Retinal pigment epithelial cell (primary cell): ENCODE measurements at regions not wholly inside any gene's neighbourhood (a gene's known extent, or its start where the extent isn't known, plus 50 kb on each side); places are given as distances from the start of the nearest gene placed in this dataset.
A peak's percentile ranks its signal among the peaks of the same experiment; 100 is the strongest.

Source experiments
- DNase-seq: peaks from one replicate; pipeline ENCODE4 v3.0.0-alpha.2; 2010; ENCODE audit warnings: low read depth
- H3K4me3 ChIP-seq: 2 replicates; pipeline ENCODE4 v1.5.1; 2011; ENCODE audit warnings: mild to moderate bottlenecking, low read length, control low read depth, moderate library complexity
- TF ChIP-seq, protein P1 (sequence below): conservative IDR thresholded peaks from 2 replicates; pipeline ENCODE4 v1.5.1; 2011; ENCODE audit warnings: low read depth, low read length, control low read depth, inconsistent platforms

DNA sequence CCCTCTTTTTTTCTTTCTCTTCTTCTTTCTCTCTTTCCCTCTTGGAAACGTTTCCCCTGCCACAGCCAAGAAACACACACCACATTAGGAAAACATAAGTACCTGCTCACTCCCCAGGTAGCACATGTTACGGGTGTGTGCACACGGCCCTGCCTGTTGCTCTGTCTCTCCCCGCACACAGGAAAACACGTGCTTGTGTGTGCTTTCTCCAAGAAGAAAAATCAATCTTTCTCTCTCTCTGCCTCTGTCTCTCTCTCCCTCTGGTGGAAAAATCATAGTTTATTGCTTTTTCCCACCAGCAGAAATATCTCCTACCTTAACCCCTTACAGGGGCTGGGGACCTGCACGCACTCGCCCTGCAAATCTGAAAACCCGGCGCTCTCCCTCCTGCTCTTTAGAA is 102.3 kb downstream of the EDN3 start:
- no peak for DNase-seq
- no peak overlapping the region for H3K4me3 ChIP-seq
- TF ChIP-seq, protein P1, sequence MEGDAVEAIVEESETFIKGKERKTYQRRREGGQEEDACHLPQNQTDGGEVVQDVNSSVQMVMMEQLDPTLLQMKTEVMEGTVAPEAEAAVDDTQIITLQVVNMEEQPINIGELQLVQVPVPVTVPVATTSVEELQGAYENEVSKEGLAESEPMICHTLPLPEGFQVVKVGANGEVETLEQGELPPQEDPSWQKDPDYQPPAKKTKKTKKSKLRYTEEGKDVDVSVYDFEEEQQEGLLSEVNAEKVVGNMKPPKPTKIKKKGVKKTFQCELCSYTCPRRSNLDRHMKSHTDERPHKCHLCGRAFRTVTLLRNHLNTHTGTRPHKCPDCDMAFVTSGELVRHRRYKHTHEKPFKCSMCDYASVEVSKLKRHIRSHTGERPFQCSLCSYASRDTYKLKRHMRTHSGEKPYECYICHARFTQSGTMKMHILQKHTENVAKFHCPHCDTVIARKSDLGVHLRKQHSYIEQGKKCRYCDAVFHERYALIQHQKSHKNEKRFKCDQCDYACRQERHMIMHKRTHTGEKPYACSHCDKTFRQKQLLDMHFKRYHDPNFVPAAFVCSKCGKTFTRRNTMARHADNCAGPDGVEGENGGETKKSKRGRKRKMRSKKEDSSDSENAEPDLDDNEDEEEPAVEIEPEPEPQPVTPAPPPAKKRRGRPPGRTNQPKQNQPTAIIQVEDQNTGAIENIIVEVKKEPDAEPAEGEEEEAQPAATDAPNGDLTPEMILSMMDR, result no peak

DNA sequence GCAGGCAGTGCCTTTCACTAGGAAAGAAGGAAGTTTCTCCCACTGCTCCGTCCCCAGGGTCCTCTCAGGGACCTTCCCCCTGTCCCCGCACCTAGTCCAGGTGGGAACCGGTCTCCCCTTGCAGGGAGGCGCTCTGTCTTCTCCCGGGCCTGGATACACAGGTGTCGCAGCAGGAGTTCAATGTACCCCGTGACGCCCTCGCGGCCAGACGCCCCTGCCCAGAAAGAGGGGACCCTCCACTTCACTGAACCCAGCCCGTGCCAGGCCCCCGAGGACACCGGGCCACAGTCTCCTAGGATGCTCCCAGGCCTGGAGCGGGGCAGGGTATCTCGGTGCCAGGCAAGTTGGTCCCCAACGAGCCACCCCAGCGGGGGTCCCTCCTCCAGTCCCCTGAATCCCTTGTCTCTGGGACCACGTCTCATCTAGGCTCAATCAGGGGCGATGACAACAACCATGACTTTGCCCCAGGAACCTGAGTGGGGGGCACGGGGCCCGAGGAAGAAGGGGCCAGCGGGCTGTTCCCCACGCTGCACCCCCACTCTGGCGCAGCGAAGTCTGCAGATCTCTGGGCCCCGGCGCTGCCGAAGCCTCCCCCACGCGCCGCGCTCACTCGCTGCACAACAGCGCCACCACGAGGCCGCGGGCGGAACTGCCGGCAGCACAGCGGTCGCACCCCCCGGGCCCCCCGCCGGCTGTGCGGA is 103.0 kb downstream of the EDN3 start:
- DNase-seq, result no peak
- no peak overlapping the region for H3K4me3 ChIP-seq
- TF ChIP-seq, protein P1, result peak; percentile 59

DNA sequence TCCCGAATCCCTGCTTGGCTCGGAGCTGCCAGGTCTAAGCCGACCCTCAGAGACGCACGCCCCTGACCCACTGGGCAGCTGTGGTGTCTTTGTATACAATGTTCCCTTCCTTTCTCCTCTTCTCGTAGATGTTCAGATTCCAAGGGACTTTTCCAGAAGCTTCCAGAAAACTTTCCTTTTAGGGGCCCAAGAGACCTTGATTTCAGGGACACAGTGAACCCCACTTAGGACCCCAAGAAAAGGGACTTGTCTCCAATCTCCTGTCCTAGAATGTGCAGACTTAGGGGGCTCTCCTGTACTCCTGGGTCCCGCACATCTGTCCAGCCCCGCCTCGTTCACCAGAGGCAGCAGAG is 103.5 kb downstream of the EDN3 start:
- no peak for DNase-seq
- TF ChIP-seq, protein P1, result no peak
- no peak overlapping the region for H3K4me3 ChIP-seq

DNA sequence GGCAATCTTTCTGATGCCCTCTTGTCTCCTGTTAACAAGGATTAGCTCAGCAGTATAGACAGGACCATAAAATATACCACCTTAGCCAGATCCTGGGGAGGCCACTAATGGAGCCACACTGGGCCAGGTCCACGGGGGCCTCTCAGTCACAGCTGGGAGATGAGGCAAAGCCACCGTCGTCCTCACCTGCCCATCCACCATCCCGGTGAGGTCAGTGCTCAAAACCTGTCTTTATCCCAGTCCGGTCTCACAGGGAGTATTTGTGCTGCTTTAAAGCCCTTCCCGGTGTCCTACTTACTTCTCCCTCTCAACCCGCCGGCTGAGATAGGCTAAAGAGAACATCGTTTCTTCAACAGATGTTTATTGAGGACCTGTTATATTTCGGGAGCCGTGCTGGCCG is 104.3 kb downstream of the EDN3 start:
- TF ChIP-seq, protein P1, result no peak
- no peak for DNase-seq
- no peak overlapping the region for H3K4me3 ChIP-seq

DNA sequence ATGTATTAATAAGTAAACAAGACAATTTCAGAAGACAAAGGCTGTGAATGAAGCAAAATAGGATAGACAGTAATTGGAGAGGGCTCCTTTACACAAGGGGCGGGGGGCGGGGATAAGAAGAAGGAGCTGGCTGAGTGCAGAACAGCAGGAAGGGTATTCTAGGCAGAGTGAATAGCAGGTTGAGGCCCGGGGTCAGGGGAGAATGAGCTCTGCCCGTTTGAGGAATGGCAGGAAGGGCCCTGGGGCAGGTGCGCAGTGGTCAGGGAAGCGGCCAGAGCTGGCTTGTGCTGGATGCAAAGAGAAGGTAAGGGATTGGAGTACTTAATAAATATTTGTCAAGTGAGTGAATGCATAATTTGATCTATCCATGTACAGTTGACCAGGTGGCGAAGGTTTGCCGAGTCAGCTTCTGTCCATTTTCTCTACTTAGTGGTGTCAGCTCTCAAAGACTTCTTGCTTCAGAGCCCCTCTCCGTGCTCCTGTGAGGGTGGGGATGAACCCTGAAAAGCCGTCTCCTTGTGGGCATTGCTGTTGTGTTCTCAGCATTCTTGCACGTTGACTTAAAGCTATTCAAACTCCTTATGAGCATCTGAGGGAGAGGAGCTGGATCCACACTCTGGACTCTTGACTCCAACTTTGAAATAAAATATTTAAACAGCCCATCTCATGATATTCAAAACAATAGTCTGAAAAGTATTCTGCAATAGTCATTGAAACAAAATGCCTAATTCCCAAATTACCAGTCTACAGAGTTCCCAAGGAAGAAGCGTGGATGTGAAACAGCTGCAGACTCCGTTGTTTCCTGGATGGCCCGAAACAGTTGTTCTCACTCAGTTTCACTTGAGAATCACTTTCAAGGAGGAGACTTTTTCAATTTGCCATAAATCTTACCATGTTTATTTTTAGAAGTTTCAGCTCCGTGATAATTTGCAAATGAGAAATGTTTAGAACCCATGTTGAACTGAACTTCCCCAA is 105.1 kb downstream of the EDN3 start:
- DNase-seq, result no peak
- H3K4me3 ChIP-seq, result no peak overlapping the region
- TF ChIP-seq, protein P1, result no peak

DNA sequence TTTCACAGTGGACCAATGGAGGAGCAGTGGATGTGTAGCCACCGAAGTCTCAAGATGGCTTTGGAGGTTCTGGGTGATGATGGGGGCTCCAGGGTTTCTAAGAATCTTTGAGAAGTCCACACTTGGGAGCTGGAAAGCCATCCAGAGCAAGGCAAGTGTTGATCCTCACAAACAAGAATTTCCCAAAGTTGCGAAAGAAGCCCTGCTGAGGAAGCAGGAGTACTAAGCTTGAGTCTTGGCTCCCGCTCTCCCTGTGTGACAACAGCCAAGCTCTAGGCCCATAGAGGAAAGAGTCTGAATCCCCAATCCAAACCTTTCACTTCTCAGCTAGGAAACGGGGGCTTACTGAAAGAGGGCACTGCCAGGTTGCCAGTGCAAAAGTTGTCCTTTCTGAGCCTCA is 106.0 kb downstream of the EDN3 start:
- DNase-seq, result no peak
- TF ChIP-seq, protein P1, result no peak
- H3K4me3 ChIP-seq, result no peak overlapping the region

DNA sequence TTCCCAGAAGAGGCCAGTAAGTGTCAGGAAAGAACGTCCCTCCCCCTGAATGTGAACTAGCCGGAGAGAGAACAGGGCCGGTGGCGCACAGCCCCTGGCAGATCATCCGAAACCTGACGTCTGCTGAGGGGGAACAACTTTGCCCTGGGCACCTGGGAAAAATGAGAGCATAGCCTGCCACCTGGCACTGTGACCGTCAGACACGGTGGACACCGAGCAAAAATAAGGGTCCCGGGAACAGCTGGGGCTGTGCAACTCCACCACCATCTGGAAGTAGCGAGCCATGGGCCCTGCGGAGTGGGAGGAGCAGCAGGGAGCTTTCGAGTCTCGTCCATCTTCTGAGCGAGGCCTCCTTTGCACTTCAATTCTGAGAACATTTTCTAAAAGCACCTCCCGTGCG is 110.8 kb downstream of the EDN3 start:
- TF ChIP-seq, protein P1, result no peak

More for the DNA sequence above, 110.8 kb downstream of the EDN3 start:
- H3K4me3 ChIP-seq, result no peak overlapping the region
- DNase-seq, result no peak
